Subcutaneous abdominal adipose tissue (tissue), 5 donors: ENCODE measurements at regions not wholly inside any gene's neighbourhood (a gene's known extent, or its start where the extent isn't known, plus 50 kb on each side); places are given as distances from the start of the nearest gene placed in this dataset.

Experiments
- H3K27ac ChIP-seq: one replicate; pipeline ENCODE4 v1.7.0; 2013; ENCODE audit warnings: low read depth, mild to moderate bottlenecking, inconsistent platforms, low read length, moderate library complexity
- H3K27me3 ChIP-seq, 5 donors: one replicate each; pipeline ENCODE4 v1.7.0; 2013; ENCODE audit warnings: low read length in 5 of 5, inconsistent platforms in 1 of 5; ENCODE audit not compliant: control insufficient read depth in 5 of 5, insufficient read depth in 4 of 5
- H3K36me3 ChIP-seq, 5 donors: one replicate each; pipeline ENCODE4 v1.7.0; 2013; ENCODE audit warnings: low read length in 5 of 5; ENCODE audit not compliant: control insufficient read depth in 5 of 5, insufficient read depth in 5 of 5
- H3K4me1 ChIP-seq, 5 donors: one replicate each; pipeline ENCODE4 v1.7.0; 2013; ENCODE audit warnings: low read length in 5 of 5, mild to moderate bottlenecking in 3 of 5, moderate library complexity in 1 of 5; ENCODE audit not compliant: control insufficient read depth in 5 of 5, insufficient read depth in 5 of 5
- H3K4me3 ChIP-seq, 5 donors: one replicate each; pipeline ENCODE4 v1.7.0; 2013; ENCODE audit warnings: low read length in 5 of 5, low read depth in 1 of 5
- H3K9ac ChIP-seq, 5 donors: one replicate each; pipeline ENCODE4 v1.7.0; 2013; ENCODE audit warnings: low read length in 5 of 5, mild to moderate bottlenecking in 4 of 5, moderate library complexity in 3 of 5
- H3K9me3 ChIP-seq, 5 donors: one replicate each; pipeline ENCODE4 v1.7.0; 2013; ENCODE audit warnings: low read length in 5 of 5; ENCODE audit not compliant: control insufficient read depth in 5 of 5
- donor health status: healthy.
- donor health status: healthy.
- donor health status: healthy.
- donor health status: healthy.
- donor health status: healthy.

GRCh38 chr20:48148916-48149672 lies 363.8 kb upstream of the SULF2 start:
- no peaks in the 10 kb centered on the region for H3K36me3 ChIP-seq
- H3K9ac ChIP-seq = no peak overlapping the region
- peaks cover 0 to 4% (median 0%) of the 10 kb centered on the region in 5 donors for H3K4me1 ChIP-seq
- H3K27ac ChIP-seq = no peak overlapping the region
- H3K4me3 ChIP-seq = no peak overlapping the region
- H3K9me3 ChIP-seq = no peaks in the 10 kb centered on the region
- H3K27me3 ChIP-seq = peaks cover 0 to 16% (median 8%) of the 10 kb centered on the region in 5 donors

DNA sequence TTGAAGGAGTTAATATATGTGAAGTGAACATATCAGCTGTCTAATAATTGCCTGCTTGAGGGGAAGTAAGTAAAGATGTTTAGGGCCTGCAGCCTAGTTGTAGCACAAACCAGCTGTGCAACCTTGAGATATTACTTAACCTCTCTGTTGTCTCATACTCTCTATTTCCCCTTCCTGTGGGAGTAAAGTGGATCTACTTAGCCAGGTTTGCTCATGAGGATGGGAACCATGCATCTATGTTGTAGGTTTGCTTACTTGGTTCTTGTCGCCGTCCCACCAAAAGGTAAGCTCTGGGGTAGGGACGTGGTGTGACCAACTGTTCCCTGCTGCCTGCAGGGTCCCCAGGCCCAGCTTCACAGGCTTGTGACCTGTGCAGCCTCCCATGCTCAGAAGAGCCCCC lies 362.7 kb upstream of the SULF2 start:
- no peaks in the 10 kb centered on the region for H3K9me3 ChIP-seq

GRCh38 chr20:48147311-48147710 lies 362.0 kb upstream of the SULF2 start:
- H3K9ac ChIP-seq = no peak overlapping the region
- H3K4me3 ChIP-seq = no peak overlapping the region
- no peak overlapping the region for H3K27ac ChIP-seq
- no peaks in the 10 kb centered on the region for H3K36me3 ChIP-seq
- H3K4me1 ChIP-seq = no peaks in the 10 kb centered on the region
- H3K27me3 ChIP-seq = peaks cover 0 to 8% (median 0%) of the 10 kb centered on the region in 5 donors
- H3K9me3 ChIP-seq = peaks cover 0 to 2% (median 0%) of the 10 kb centered on the region in 5 donors

More for the DNA sequence above, 362.7 kb upstream of the SULF2 start:
- Histone ChIP-seq H3K9ac (no peak overlapping the region), H3K36me3 (no peaks in the 10 kb centered on the region), H3K4me1 (no peaks in the 10 kb centered on the region), H3K4me3 (no peak overlapping the region), H3K27ac (no peak overlapping the region), H3K27me3 (peaks cover 0 to 9% (median 5%) of the 10 kb centered on the region in 5 donors)

GRCh38 chr20:48146877-48147276 lies 361.6 kb upstream of the SULF2 start:
- Histone ChIP-seq H3K4me1 (no peaks in the 10 kb centered on the region), H3K27ac (no peak overlapping the region), H3K36me3 (no peaks in the 10 kb centered on the region), H3K27me3 (peaks cover 0 to 8% (median 0%) of the 10 kb centered on the region in 5 donors), H3K4me3 (no peak overlapping the region), H3K9me3 (peaks cover 0 to 6% (median 0%) of the 10 kb centered on the region in 5 donors), H3K9ac (no peak overlapping the region)

- Histone ChIP-seq H3K4me3 (no peak overlapping the region), H3K4me1 (no peaks in the 10 kb centered on the region), H3K9me3 (peaks cover 0 to 11% (median 4%) of the 10 kb centered on the region in 5 donors)
These were observed 361.0 kb upstream of the SULF2 start for GRCh38 chr20:48146308-48146707.

DNA sequence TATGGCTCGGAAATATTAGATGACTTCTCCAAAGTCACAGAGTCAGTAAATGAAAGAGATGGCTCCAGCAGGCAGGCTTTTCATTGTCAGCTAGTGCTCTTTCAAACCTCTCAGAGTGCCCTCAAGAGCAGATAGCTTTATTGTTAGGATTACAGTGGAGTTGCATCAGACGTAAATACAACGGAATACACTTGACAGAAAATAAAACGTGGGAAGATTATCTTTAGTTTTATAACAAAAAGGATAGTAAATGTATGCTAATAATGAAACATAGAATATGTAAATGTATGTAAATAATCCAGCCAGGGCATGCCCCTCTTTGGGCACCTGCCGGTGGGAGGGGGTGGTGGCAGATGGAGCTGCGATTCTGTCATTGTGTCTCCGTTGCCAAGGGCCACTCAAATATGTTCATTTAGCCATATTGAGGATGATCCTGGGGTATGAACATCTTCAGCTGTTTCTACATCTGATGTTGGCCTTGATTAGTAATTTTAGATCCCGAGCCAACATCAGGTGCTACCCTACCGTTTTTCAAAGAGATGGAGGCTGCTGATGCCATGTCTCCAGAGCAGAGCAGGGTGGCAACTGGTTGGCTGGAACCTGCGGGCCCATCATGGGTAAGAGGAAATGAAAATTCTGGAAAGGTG lies 358.3 kb upstream of the SULF2 start:
- Histone ChIP-seq H3K27me3 (peaks cover 0 to 11% (median 0%) of the 10 kb centered on the region in 5 donors), H3K4me3 (no peak overlapping the region), H3K4me1 (peaks cover 0 to 4% (median 0%) of the 10 kb centered on the region in 5 donors), H3K9ac (no peak overlapping the region), H3K9me3 (peaks cover 3 to 18% (median 11%) of the 10 kb centered on the region in 5 donors), H3K27ac (no peak overlapping the region), H3K36me3 (no peaks in the 10 kb centered on the region)

More at GRCh38 chr20:48146308-48146707, 361.0 kb upstream of the SULF2 start:
- Histone ChIP-seq H3K27me3 (peaks cover 0 to 8% (median 0%) of the 10 kb centered on the region in 5 donors), H3K36me3 (no peaks in the 10 kb centered on the region), H3K9ac (no peak overlapping the region), H3K27ac (no peak overlapping the region)

- Histone ChIP-seq H3K4me3 (no peak overlapping the region), H3K27ac (no peak overlapping the region), H3K27me3 (peaks cover 0 to 11% (median 6%) of the 10 kb centered on the region in 5 donors), H3K4me1 (peaks cover 0 to 4% (median 0%) of the 10 kb centered on the region in 5 donors), H3K36me3 (no peaks in the 10 kb centered on the region), H3K9me3 (peaks cover 3 to 18% (median 11%) of the 10 kb centered on the region in 5 donors), H3K9ac (no peak overlapping the region)
These were observed 357.2 kb upstream of the SULF2 start for GRCh38 chr20:48142516-48142773.

DNA sequence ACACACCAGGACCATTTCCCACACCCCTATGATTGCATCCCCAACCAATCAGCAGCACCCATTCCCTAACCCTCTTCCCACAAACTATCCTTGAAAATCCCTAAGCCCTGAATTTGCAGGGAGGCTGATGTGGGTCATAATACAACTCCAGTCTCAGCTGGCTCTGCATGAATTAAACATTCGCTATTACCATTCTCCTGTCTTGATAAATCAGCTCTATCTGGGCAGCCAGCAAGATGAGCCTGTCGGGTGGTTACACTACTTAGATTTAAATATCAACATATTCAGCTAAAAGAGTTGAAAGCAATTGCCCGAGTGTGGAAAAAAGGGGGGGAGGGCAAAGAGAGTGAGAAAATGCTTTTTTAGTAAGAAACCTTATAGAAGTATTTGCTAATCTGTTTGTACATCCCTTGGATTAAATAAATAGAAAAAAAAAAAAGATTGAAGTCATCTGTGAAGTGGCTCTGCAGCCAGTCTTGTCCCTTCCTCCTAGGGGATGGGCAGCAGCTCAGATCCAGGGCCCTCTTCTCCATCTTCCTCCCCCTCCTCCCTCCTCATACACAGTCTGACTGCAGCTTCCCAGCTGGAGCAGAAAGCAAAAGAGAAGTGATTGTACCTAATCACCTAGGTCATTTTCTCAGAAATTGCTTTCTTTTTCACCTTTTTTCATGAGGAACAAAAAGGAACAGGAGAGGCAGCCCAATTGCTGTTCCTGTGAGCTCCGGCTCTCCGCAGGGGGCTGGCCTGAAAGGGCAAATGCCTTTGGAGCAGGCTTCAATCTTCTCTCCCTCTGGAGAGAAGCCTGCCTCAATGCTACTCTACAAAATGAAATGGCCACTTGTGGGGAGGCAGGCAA lies 356.6 kb upstream of the SULF2 start:
- Histone ChIP-seq H3K4me3 (no peak overlapping the region), H3K27ac (no peak overlapping the region), H3K9ac (no peak overlapping the region), H3K27me3 (peaks cover 0 to 11% (median 6%) of the 10 kb centered on the region in 5 donors), H3K4me1 (peaks cover 0 to 4% (median 0%) of the 10 kb centered on the region in 5 donors), H3K36me3 (no peaks in the 10 kb centered on the region), H3K9me3 (peaks cover 3 to 18% (median 11%) of the 10 kb centered on the region in 5 donors)

DNA sequence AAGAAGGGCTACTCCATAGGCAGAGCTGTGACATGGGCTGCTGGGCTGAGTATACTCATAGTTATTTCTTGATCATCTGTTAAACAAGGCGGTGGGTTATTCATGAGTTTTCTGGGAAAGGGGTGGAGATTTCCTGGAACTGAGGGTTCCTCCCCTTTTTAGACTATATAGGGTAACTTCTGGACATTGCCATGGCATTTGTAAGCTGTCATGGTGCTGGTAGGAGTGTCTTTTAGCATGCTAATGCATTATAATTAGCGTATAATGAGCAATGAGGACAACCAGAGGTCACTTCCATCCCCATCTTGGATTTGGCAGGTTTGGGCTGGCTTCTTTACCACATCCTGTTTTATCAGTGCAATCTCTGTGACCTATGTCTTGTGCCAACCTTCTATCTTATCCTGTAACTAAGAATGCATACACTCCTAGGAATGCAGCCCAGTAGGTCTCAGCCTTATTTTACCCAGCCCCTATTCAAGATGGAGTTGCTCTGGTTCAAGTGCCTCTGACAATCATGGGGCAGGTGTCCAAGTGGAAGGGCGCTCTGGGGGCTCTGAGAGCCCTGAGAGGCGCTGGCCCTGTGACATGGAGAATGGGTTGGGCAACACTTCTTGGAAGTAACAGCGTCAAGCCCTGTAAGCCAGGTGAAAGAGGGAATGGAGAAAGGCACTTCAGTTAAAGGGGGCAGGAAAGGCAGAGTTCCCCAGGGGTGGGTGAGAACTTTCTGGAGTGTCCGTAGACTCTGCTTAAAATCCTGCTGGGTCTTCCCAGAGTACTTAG lies 354.2 kb upstream of the SULF2 start:
- no peak overlapping the region for H3K9ac ChIP-seq

More for the DNA sequence above, 354.2 kb upstream of the SULF2 start:
- Histone ChIP-seq H3K9me3 (peaks cover 3 to 18% (median 11%) of the 10 kb centered on the region in 5 donors), H3K4me1 (peaks cover 0 to 4% (median 0%) of the 10 kb centered on the region in 5 donors), H3K36me3 (no peaks in the 10 kb centered on the region), H3K27me3 (peaks cover 0 to 9% (median 6%) of the 10 kb centered on the region in 5 donors), H3K27ac (no peak overlapping the region), H3K4me3 (no peak overlapping the region)
